Stimulated activated CD8-positive, alpha-beta memory T cell treated with anti-CD3 and anti-CD28 coated beads, Interleukin-2, amount 100 ng/mL, for 48 hours (primary cell): ENCODE measurements at regions not wholly inside any gene's neighbourhood (a gene's known extent, or its start where the extent isn't known, plus 50 kb on each side); places are given as distances from the start of the nearest gene placed in this dataset.
"Not testable (repeated sequence)": the region's sequence is repeated elsewhere in the genome, so short reads cannot be mapped to it uniquely, and the experiment has no call there.

Experiments used
- DNase-seq, 2 donors: peaks; one replicate each; pipeline ENCODE4 v3.0.0-alpha.2; 2020; ENCODE audit warnings: low read depth in 2 of 2

DNA sequence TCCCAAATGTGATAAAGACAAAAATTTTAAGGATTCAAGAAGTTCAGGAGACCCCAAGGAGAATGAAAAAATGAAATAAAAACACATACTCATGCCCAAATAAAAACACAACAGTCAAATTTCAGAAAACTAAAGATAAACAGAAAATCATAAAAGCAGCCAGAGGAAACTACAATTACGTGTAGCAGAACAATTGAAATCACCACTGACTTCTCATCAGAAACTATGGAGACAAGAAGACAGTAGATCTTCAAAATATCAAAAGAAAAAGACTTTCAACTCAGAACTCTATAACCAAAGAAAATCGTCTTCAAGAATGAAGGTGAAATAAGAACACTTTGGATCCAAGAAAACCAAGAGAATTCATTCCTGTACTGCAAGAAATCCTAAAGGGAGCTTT, 54.9 kb downstream of the DIO3 start:
- DNase-seq, result no peak

DNA sequence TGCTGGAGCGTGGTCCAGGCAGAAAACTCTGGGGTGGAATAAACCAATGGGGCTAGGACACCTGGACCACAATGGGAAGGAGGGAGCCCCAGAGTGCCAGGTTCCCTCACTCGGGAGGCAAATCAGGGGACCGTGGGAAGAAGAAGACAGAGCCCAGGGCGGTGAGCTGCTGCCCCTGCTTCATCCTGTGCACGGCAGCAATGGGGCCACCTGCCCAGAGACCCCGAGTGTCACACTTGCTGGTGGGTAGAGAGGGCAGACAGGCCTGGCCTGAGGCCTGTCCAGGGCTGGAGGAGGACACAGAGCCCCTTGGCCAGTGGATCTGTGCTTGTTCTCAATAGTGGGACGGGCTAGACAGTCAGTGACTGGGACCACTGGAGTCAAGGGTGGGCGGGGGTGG, 58.2 kb downstream of the DIO3 start:
- no peak for DNase-seq

DNA sequence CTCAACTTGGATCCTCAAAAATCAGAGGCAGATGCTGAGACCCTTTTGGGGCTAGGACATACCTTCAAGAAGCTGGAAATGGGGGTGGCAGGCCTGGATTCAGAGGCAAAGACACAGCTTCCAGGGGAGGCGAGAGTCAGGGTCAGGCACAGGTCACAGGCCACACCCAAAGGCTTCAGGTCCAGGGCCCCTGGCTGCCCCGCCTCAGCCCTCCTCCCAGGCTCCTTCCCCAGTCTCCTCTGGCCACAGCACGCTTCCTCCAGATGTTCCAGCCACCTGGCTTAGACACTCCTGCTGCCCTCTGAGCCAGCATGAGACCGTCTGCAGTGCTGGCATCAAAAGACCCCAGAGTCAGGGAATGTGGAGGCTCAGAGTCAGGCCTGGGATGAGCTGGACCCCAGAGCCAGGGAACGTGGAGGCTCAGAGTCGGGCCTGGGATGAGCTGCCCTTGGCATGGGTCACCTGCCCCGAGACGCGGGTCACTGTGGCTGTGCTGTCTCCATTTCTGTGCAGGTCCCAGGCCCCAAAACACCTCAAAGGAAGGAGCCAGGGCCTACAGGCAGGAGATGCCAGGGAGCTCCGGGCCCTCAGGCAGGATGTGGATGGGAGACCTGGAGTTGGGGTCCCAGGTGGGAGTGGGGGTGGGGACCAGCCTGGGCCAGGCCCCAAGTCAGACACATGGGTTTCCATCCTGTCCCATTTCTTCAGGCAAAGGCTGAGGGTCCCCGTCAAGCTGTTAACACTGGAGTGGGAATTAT, 58.9 kb downstream of the DIO3 start:
- DNase-seq, result no peak

DNA sequence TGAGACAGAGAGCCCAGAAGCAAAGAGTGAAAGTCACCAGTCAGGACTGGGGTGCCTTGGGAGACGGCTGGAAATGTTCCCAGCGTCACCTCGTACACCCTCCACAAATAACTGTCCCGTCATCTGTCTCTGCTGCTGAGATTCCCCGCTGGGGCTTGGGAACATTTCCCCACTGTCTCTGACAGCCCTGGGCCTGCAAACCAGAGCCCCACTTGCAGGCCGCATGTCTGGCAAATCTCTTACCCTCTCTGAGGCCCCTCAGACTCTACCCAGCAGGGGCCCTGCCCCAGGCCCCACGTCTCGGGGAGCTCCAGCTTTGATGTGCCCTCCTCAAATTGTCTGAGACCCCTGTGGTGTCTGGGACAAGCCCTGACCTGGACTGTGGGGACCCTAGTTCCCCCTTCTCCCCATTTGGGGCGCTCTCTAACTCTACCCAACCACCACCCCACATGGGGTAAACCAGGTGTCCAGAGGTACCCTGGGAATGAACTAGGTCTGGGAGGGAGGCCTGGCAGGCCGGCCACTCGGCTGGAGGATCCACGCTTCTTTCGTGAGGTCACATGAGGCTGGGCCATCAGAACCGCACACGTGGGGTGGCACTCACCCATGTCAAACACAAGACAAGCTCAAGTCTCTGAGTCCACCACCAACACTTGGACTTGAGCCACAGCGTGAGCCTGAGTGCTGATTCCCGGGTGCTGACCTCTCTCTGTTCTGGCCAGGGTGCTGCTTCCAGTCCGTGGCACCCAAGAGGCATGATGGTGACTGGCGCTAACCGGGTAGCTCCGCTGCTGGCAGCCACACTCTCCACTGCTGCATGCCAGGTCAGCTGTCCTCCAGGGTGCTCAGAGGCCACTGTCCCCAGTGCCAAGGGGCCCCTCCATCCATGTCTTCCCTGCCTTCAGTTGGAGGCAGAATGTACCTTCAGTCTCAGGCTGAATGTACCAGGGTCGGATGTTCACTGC, 59.8 kb downstream of the DIO3 start:
- DNase-seq, result no peak

DNA sequence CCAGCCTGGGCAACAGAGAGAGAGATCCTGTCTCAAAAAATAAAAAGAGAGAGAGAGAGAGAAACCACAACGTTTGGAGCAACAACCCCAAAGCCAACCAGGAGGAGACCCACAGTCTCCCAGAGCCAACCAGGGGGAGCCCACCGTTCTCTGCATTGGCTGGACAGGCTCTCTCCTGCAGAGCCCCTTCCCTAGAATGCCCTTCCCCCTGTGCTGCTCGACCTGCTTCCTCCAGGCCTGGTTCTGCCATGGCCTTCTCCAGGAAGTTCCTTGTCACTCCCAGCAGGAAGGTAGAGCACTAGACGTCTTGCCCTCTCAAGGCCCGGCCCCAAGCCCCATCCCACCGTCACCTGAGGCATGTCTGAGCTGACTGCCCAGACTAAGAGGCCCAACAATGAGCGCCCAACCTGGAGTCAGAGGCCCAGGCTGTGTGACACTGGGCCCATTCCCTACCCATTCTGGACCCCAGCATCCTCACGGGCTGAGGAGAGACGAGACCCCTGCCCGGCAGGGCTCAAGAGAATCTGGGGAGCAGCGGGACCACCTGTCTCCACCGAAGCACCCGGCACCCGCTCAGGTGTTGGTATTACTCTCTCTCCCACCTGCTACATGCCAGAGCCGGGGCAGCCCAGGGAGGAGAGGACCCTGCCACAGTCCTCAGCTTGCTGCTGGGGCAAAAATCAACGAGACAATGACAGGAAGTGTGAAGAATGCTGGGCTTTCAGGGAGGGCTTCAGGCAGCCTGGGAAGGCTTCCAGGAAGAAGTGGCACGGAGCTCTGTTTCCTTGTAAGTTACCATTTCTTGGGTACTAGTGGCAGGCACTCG, 61.2 kb downstream of the DIO3 start:
- DNase-seq, result no peak

DNA sequence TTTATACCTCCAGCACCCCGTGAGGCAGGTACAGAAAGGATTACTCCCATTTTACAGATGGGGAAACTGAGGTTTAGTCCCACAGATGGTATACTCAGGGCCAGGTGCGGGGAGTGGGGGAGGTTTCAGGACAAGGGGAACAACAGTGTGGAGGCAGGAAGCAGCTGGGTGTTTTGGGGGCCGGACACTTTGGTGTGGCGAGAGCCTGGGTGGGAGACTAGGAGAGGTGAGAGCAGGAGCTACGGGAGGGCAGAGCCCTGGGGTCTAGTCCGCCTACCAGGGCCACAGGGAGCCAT, 61.7 kb downstream of the DIO3 start:
- DNase-seq, result no peak

DNA sequence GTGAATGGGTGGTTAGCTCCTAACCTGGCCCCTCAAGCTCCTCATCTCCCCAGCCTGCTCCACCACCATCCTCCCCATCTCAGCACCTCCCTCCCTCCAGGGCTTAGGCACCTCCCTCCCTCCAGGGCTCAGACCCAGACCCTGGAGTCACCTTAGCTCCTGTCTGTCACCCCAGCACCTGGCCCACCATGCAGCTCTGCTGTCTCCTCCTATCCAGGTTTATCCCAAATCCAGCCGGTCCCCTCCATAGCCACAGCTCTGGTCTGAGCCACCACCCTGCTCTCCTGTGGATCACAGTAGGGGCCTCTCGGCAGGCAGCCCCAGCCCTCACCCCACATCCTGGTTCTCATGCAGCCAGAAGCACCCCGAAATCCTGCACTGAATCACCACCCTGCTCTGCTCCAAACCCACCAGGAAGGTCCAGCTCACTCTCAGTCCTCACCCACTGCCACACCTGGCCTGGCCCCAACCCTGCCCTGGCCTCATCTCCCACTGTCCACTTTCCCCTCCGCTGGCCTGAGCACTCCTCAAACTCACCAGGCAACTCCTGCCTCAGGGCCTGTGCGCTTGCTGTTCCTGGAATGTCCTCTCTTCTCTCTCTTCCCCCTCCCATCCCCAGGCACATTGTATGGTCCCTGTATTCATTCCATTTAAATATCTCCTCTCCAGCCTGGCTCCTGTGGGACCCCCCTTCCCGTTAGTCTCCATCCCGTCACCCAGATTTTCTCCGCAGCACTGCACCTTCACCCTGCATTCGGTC, 62.6 kb downstream of the DIO3 start:
- DNase-seq, result no peak

DNA sequence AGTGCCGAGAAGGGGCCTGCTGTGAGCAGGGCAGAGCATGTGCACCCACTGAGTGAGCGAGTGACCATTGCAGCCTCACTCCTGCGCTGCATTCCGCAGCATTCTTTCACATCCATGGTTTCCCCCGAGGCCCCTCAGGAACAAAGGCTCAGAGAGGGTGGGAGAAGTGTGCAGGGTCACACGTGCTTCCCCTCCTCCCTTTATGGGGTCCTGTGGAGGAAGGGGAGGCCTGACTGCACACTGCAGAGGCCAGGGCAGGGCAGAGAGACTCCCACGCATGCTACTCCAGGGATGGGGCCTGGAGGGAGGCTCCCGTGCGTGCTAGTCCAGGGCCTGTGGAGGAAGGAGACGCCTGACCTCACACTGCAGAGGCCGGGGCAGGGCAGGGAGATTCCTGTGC, 63.2 kb downstream of the DIO3 start:
- DNase-seq, result no peak

DNA sequence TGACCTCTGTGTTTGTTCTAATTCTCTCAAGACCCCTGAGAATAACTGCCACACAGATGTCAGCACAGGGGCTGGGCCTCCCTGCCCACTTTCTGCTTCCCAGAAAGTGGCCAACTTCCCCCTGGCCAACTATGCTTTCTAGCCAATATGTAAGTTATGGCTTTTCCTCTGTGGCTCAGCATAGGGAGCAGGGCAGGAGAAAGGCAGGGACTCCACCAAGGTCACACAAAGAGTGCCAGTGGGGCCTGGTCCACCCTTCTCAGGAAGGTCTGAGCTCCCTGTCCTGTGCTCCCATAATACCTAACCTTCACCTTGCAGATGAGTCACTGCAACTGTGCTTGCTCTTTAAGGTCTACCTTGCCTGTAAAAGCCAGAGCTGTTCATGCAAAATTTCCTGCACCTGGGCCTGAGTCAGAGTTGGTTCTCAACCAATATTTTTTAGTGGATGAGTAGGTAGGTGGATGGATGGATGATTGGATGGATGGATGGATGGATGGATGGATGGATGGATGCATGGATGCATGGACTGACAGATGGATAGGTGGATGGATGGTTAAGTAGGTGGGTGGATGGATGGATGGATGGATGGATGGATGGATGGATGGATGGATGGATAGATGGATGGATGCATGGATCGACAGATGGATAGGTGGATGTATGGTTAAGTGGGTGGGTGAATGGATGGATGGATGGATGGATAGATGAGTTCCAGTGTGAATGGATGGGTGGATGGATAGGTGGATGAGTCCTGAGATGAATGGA, 64.2 kb downstream of the DIO3 start:
- no peak for DNase-seq

DNA sequence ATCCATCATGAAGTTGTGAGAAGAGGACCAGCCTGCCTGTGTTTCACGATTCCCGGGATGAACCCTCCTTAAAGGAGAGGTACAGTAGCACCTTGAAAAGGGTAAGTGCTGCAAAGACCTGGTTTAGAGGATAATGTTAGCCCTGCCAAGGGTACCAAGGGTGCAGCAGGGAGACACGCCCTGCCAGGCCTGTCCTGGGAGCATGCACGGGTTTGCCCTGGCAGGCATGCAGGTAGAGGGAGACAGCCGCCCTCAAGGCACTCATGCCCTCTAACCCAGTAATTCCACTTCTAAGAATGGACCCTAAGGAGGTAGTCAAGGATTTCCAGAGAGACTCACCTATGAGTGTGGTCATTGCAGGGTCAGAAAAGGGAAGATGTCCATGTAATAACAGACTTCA, 65.0 kb downstream of the DIO3 start:
- no peak for DNase-seq

DNA sequence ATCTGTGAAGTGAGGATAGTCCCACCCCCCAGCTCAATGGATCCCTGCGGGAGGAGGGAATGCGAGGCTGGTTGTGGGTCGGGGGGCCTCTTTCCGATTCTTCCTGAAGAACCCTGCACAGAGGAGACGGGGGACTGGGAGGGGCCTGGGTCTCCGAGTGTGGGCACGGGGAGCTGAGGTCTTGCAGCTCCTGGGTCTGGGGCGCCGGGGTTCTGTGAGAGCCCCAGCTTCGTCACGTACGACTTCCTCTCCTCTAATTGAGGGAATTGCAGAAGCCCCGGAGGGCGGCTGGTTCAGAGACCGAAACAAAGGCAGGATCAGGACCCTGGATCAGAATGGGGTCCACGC, 66.6 kb downstream of the DIO3 start:
- no peak for DNase-seq

DNA sequence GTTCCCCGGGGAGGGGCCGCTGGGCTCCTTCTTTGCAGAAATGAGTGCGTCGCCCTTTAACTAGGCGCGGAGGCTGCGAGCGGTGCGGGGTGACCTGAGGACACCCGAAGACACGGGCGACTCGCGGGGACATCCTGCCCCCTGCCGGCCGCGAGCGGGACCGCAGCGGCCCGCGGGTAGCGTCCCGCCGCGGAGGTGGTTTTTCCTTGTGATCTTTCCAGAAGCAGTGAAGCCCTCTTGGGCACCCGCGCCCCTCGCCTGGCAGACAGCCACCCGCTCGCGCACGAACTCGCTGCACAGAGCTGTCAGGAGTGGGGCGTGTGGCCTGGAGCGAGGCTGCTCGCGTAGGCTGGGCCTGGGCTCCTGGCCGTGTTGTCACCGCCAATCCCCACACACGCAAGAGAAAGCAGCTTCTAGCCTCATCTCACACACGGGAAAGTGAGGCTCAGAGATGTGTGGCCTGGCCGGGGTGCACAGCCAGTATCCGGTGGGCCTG, 67.2 kb downstream of the DIO3 start:
- peak; percentile 58 to 70 for DNase-seq

DNA sequence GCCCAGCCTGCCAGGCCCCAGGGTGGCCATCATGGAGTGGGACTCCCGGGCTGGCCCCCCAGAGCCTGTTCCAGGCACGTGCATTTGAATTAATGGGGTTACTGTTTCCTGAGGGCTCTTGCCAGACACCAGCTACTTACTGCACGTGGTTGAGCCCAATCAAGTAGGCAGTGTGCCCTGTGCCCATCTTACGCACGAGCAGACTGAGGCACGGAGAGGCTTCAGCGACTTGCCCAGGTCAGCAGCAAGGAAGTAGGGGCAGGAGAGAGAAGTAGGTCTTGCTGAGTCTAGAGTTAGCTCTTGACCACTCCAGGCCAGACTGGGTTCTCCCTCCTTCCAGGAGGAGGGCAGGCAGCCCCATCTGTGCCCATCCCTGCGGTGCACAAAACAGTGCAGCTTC, 67.7 kb downstream of the DIO3 start:
- DNase-seq, result no peak

DNA sequence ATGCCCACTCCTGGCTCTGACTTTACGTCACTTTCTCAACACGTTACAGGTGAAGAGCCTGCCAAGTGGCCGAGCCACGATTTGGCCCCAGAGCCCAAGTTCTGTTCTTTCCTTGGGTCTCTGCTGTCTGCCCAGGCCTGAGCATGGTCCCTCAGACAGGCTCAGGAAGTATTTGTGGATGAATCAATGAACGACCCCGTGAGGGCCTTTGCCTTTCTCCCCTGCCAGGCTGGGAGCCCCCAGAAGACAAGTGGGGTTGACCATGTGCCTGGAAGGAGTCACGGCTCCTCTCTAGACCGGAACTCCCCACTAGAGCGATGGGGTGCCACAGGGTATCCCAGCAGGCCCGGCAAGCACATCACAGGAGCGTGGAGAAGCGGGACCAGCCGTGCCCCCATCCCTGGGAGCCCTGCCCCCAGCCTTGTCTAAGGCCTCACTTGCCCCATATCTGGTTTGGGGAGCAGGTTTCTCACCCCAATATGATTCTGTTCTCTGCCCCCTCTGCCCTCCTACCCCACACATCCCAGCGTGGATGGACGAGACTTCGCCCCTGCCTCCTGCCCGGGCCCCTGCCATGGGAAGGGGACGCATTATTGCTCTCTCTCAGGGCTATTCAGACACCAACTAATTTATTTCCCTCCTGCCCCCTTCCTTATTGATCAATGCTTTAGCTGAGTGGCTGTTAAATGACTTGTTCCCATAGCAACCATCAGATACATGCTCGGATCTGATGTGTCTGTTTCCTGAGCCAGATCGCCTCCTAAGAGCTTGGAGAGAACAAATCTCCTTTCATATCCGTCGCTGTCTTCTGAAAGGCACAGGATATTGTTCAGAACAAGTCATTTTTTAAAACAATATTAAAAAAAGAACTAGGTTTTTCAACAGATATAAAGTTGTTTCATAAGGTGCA, 69.0 kb downstream of the DIO3 start:
- DNase-seq, result no peak

DNA sequence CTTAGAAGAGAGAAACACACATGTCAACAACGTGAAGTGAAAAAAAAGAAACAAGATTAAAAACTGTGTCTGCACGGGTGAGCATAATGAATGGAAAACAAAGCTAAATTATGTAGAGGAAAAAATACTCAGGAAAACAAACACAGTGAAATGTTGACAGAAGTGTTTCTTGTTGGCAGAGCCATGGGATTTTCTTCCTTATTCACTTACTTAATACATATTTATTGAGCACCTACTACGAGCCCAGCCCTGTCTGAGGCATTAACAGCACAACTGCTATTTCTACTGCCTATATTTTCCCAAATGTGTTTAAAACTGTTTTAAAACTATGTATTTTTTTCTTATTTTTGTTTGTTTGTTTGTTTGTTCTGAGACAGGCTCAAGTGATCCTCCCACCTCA, 69.9 kb downstream of the DIO3 start:
- DNase-seq, result no peak

DNA sequence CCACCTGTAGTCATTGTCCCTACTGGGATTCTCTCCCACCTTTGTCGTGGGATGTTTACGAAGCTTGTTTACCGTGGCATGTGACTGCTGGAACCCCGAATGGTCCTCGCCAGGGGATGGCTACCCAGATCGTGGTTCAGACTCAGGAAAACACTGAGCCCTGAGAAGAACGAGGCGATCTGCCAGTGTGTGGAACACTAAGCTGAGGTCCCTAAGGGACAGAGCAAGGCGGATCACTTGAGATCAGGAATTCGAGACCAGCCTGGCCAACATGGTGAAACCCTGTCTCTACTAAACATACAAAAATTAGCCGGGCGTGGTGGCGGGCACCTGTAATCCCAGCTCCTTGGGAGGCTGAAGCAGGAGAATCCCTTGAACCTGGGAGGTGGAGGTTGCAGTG, 70.7 kb downstream of the DIO3 start:
- not testable (repeated sequence) for DNase-seq

DNA sequence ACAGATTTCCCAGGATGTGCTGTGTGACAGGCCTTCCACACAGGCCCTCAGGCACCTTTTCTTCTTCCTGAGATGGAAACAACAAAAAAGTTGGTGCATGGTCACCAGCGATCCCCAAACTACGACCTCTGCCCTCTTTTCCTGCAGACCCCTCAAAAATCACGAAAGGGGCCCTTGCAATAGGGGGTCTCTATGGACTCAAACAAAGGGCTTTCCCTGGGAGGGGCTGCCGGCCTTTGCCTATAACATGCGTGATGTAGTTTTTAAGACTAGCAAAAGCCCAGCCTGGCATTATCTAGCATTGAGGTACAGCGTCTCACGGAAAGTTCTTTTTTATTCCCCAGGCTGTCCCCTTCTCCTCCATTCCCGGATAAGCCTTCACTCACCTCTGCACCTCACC, 71.2 kb downstream of the DIO3 start:
- DNase-seq, result no peak

DNA sequence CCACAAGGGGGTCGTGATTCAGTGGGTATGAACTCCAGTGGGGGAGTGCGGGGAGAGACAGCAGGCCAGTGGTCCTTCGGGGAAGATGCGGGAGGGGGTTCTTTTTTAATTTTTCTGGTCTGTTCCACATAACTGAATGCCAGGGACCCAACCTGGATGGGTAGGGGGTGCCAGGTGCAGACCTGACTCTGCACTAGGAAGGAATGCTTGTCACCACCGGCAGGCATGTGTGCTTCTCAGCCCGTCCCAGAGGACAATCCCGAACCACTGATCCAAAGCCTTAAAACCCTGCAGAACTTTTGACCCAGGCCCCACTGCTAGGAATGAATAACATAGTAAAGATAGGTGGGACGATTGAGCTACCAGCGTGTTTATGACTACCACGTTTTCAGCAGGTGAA, 72.0 kb downstream of the DIO3 start:
- DNase-seq, result no peak

DNA sequence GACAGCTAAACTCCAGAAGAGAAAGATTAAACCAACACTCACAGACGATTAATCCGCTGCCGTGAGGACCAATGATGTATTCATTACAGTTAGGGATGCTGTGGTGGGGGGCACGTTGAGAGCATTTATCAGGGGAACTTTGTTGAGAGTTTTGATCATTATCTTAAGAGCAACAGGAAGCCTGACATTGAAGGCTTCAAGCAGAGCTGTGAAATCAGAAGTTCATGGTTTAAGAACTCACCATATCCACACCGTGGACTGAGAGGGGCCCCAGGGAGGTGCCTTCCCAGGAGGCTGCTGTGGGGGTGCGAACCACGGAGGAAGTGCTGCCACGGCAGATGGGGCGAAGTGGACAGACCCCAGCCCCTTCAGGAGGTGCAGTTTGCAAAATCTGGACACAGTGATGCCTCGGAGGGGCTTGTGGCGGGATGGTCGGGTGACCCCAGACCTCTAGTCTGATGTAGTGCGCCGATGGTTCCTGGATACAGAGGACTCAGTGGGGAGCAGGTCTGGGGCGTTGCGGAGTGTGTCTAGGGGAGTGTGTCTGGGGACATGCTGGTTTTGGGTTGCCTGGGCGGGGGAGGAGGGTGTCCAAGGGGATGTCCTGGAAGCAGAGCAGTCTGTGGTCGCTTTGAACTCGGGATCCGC, 73.0 kb downstream of the DIO3 start:
- no peak for DNase-seq
